ENCODE measurements at regions not wholly inside any gene's neighbourhood (a gene's known extent, or its start where the extent isn't known, plus 50 kb on each side); places are given as distances from the start of the nearest gene placed in this dataset.
"Not testable (repeated sequence)": the region's sequence is repeated elsewhere in the genome, so short reads cannot be mapped to it uniquely, and the experiment has no call there.

GRCh38 chr22:25348391-25348790, 129.0 kb downstream of the CRYBB2 start:
- intact Hi-C loops (cut with micrococcal nuclease; ENCODE audit: unreplicated experiment) = no loop called here
- Histone ChIP-seq H2AFZ (ENCODE audit: low read length) (no peak overlapping the region), H4K20me1 (ENCODE audit: insufficient read depth, low read length) (no peaks in the 10 kb centered on the region), H3K9me3 (ENCODE audit: low read length) (no peaks in the 10 kb centered on the region), H3K27ac (ENCODE audit: low read depth, low read length, poor library complexity, severe bottlenecking) (no peak overlapping the region), H3K4me1 (ENCODE audit: insufficient read depth, low read length, poor library complexity, severe bottlenecking) (no peaks in the 10 kb centered on the region), H3K4me2 (ENCODE audit: low read length) (no peak overlapping the region), H3K79me2 (ENCODE audit: insufficient read depth, low read depth, low read length) (no peaks in the 10 kb centered on the region), H3K4me3 (ENCODE audit: low read depth, low read length, poor library complexity, severe bottlenecking) (no peak overlapping the region), H3K9me2 (ENCODE audit: insufficient read depth, low read length) (no peaks in the 10 kb centered on the region), H3K36me3 (ENCODE audit: insufficient read depth, low read length) (peaks cover 17% of the 10 kb centered on the region; the same call in 1 of the 2 replicates)
- TF ChIP-seq CTCF (conservative IDR thresholded peaks at IDR 0.05; ENCODE audit: low read length) = no peak
- BruUV-seq (replicated peaks) = no TSS peak
- no peak for DNase-seq (ENCODE audit: low spot score)
- CTCF ChIA-PET (ENCODE audit: unreplicated experiment) = no interaction called here
- POLR2A ChIA-PET = no interaction called here

GRCh38 chr22:25348996-25349395, 129.6 kb downstream of the CRYBB2 start:
- H3K4me3 ChIP-seq (ENCODE audit: low read depth, low read length, poor library complexity, severe bottlenecking); BruUV-seq (replicated peaks); H3K27ac ChIP-seq (ENCODE audit: low read depth, low read length, poor library complexity, severe bottlenecking); H3K4me2 ChIP-seq (ENCODE audit: low read length); intact Hi-C loops (cut with micrococcal nuclease; ENCODE audit: unreplicated experiment); H4K20me1 ChIP-seq (ENCODE audit: insufficient read depth, low read length); H3K4me1 ChIP-seq (ENCODE audit: insufficient read depth, low read length, poor library complexity, severe bottlenecking); H3K9me2 ChIP-seq (ENCODE audit: insufficient read depth, low read length); CTCF ChIA-PET (ENCODE audit: unreplicated experiment); POLR2A ChIA-PET; H3K9me3 ChIP-seq (ENCODE audit: low read length); H2AFZ ChIP-seq (ENCODE audit: low read length); H3K79me2 ChIP-seq (ENCODE audit: insufficient read depth, low read depth, low read length); DNase-seq (ENCODE audit: low spot score): not testable (repeated sequence)
- peaks cover 23% of the 10 kb centered on the region; the same call in 1 of the 2 replicates for H3K36me3 ChIP-seq (ENCODE audit: insufficient read depth, low read length)

GRCh38 chr22:25350551-25350971, 131.1 kb downstream of the CRYBB2 start:
- no peaks in the 10 kb centered on the region for H3K9me3 ChIP-seq (ENCODE audit: low read length)
- no peak for DNase-seq (ENCODE audit: low spot score)
- H3K27ac ChIP-seq (ENCODE audit: low read depth, low read length, poor library complexity, severe bottlenecking) = no peak overlapping the region
- H3K36me3 ChIP-seq (ENCODE audit: insufficient read depth, low read length) = peaks cover 30% of the 10 kb centered on the region; the same call in 1 of the 2 replicates
- no peak overlapping the region for H2AFZ ChIP-seq (ENCODE audit: low read length)
- BruUV-seq (replicated peaks) = no TSS peak
- H3K79me2 ChIP-seq (ENCODE audit: insufficient read depth, low read depth, low read length) = no peaks in the 10 kb centered on the region
- H4K20me1 ChIP-seq (ENCODE audit: insufficient read depth, low read length) = no peaks in the 10 kb centered on the region
- ChIA-PET CTCF (ENCODE audit: unreplicated experiment) (no interaction called here), POLR2A (interaction anchor here (0.6 kb wide), 1 partner anchor 418 kb away, joined by 3 read pairs; no protein-coding TSS in a partner anchor)
- TF ChIP-seq EZH2phosphoT487 (IDR thresholded peaks at IDR 0.05; ENCODE audit: borderline replicate concordance, low read depth, low read length) = no peak
- TF ChIP-seq CTCF (conservative IDR thresholded peaks at IDR 0.05; ENCODE audit: low read length) = no peak
- intact Hi-C loops (cut with micrococcal nuclease; ENCODE audit: unreplicated experiment) = no loop called here
- peaks cover 4% of the 10 kb centered on the region for H3K4me1 ChIP-seq (ENCODE audit: insufficient read depth, low read length, poor library complexity, severe bottlenecking)
- no peaks in the 10 kb centered on the region for H3K9me2 ChIP-seq (ENCODE audit: insufficient read depth, low read length)
- H3K4me3 ChIP-seq (ENCODE audit: low read depth, low read length, poor library complexity, severe bottlenecking) = no peak overlapping the region
- no peak overlapping the region for H3K4me2 ChIP-seq (ENCODE audit: low read length)

Measured in OCI-LY7 (cell line).